HEK293T (cell line): ENCODE measurements at regions not wholly inside any gene's neighbourhood (a gene's known extent, or its start where the extent isn't known, plus 50 kb on each side); places are given as distances from the start of the nearest gene placed in this dataset.

Experiments used
- BHLHE40 ChIP-seq: fragments of 450-650 bp; IDR thresholded peaks from 2 replicates; pipeline ENCODE4 v1.6.1; 2016; ENCODE audit warnings: mild to moderate bottlenecking, moderate library complexity, borderline replicate concordance
- ELF4 ChIP-seq: fragments of 450-650 bp; IDR thresholded peaks from 2 replicates; pipeline ENCODE4 v1.6.1; 2017; ENCODE audit warnings: antibody characterized with exemption
- FOXA1 ChIP-seq: fragments of 450-650 bp; IDR thresholded peaks from 2 replicates; pipeline ENCODE4 v1.6.1; 2016; ENCODE audit warnings: mild to moderate bottlenecking
- FOXK2 ChIP-seq: fragments of 450-650 bp; IDR thresholded peaks from 2 replicates; pipeline ENCODE4 v1.6.1; 2016; ENCODE audit warnings: mild to moderate bottlenecking
- HDGF ChIP-seq: fragments of 450-650 bp; IDR thresholded peaks from 2 replicates; pipeline ENCODE4 v1.6.1; 2017; ENCODE audit warnings: antibody characterized with exemption, borderline replicate concordance
- L3MBTL2 ChIP-seq: fragments of 450-650 bp; conservative IDR thresholded peaks from 2 replicates; pipeline ENCODE4 v1.6.1; 2016; ENCODE audit warnings: mild to moderate bottlenecking
- NFRKB ChIP-seq: fragments of 450-650 bp; IDR thresholded peaks from 2 replicates; pipeline ENCODE4 v1.6.1; 2016; ENCODE audit warnings: mild to moderate bottlenecking, moderate library complexity
- SP1 ChIP-seq: fragments of 450-650 bp; IDR thresholded peaks from 2 replicates; pipeline ENCODE4 v1.6.1; 2017
- SUZ12 ChIP-seq: fragments of 450-650 bp; IDR thresholded peaks from 2 replicates; pipeline ENCODE4 v1.6.1; 2016; ENCODE audit warnings: mild to moderate bottlenecking
- TARDBP ChIP-seq: fragments of 450-650 bp; IDR thresholded peaks from 2 replicates; pipeline ENCODE4 v1.6.1; 2016
- ZNF384 ChIP-seq: fragments of 450-650 bp; IDR thresholded peaks from 2 replicates; pipeline ENCODE4 v1.6.1; 2016
- TF ChIP-seq, protein P1 (sequence below): fragments of 450-650 bp; IDR thresholded peaks from 2 replicates; pipeline ENCODE4 v1.6.1; 2016

GRCh38 chr12:77687321-77687720 is 143.4 kb upstream of the NAV3 start:
- TF ChIP-seq SUZ12 (no peak), ELF4 (no peak), ZNF384 (no peak), FOXA1 (no peak), NFRKB (no peak), BHLHE40 (no peak), FOXK2 (no peak), TARDBP (no peak), L3MBTL2 (no peak), HDGF (no peak), SP1 (no peak)
- TF ChIP-seq, protein P1, sequence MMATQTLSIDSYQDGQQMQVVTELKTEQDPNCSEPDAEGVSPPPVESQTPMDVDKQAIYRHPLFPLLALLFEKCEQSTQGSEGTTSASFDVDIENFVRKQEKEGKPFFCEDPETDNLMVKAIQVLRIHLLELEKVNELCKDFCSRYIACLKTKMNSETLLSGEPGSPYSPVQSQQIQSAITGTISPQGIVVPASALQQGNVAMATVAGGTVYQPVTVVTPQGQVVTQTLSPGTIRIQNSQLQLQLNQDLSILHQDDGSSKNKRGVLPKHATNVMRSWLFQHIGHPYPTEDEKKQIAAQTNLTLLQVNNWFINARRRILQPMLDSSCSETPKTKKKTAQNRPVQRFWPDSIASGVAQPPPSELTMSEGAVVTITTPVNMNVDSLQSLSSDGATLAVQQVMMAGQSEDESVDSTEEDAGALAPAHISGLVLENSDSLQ: no peak
